OCI-LY7 (cell line): ENCODE measurements at regions not wholly inside any gene's neighbourhood (a gene's known extent, or its start where the extent isn't known, plus 50 kb on each side); places are given as distances from the start of the nearest gene placed in this dataset.

ENCODE experiments used
- CTCF ChIP-seq: fragments of 200-600 bp; sonication (generic); conservative IDR thresholded peaks from 2 replicates; pipeline ENCODE4 v1.5.1; 2014; ENCODE audit warnings: mild to moderate bottlenecking, antibody characterized with exemption, low read length, moderate library complexity, mixed read lengths
- EZH2phosphoT487 ChIP-seq: fragments of 200-600 bp; sonication (generic); IDR thresholded peaks from 2 replicates; pipeline ENCODE4 v1.6.1; 2018; ENCODE audit warnings: low read depth, borderline replicate concordance, mild to moderate bottlenecking, mixed run types, antibody characterized with exemption, low read length, moderate library complexity, mixed read lengths

- TF ChIP-seq CTCF (no peak), EZH2phosphoT487 (no peak)
These were observed 171.7 kb downstream of the TLR4 start for GRCh38 chr9:117875886-117876285.
